Left ventricle myocardium superior (tissue), 1 donor: ENCODE measurements at regions not wholly inside any gene's neighbourhood (a gene's known extent, or its start where the extent isn't known, plus 50 kb on each side); places are given as distances from the start of the nearest gene placed in this dataset.

Source experiments
- ATAC-seq: fragments of 200-7000 bp; cut with Tn5 transposase; one replicate; pipeline ENCODE4 v1.9.1; 2020; ENCODE audit warnings: mild to moderate bottlenecking, moderate library complexity
- DNase-seq: peaks from one replicate; pipeline ENCODE4 v3.0.0-alpha.2; 2020
- intact Hi-C: fragments of 100-400 bp; cut with micrococcal nuclease; formaldehyde crosslinking; loops from one replicate; pipeline ENCODE4 v1.11.0; 2022
- donor health status: DM: no; HTN: yes; CAD: no; lungs with severe emphysema.

GRCh38 chr1:219527994-219528393 is 84.9 kb downstream of the ZC3H11B start:
- DNase-seq (no peak), ATAC-seq (no peak)
- intact Hi-C loops = no loop called here

GRCh38 chr1:219526074-219526473 is 86.8 kb downstream of the ZC3H11B start:
- intact Hi-C loops = no loop called here
- ATAC-seq (no peak), DNase-seq (no peak)

- no peak for ATAC-seq
- DNase-seq = no peak
- intact Hi-C loops = no loop called here
Measured at GRCh38 chr1:219523411-219523810, 89.5 kb downstream of the ZC3H11B start.

GRCh38 chr1:219521325-219521724 is 91.6 kb downstream of the ZC3H11B start:
- no peak for ATAC-seq
- intact Hi-C loops = no loop called here

GRCh38 chr1:219520241-219520640 is 92.7 kb downstream of the ZC3H11B start:
- ATAC-seq (no peak), DNase-seq (no peak)
- intact Hi-C loops = no loop called here

More at GRCh38 chr1:219521325-219521724, 91.6 kb downstream of the ZC3H11B start:
- DNase-seq = no peak

- intact Hi-C loops = no loop called here
- DNase-seq (no peak), ATAC-seq (no peak)
Measured at GRCh38 chr1:219518907-219519248, 94.0 kb downstream of the ZC3H11B start.

- intact Hi-C loops = no loop called here
- ATAC-seq (no peak), DNase-seq (no peak)
Measured at GRCh38 chr1:219518168-219518906, 94.6 kb downstream of the ZC3H11B start.

GRCh38 chr1:219517031-219517430 is 95.9 kb downstream of the ZC3H11B start:
- DNase-seq (no peak), ATAC-seq (no peak)
- intact Hi-C loops = no loop called here

- DNase-seq (no peak), ATAC-seq (peak; percentile 57)
- intact Hi-C loops = no loop called here
Measured at GRCh38 chr1:219514728-219515127, 98.2 kb downstream of the ZC3H11B start.

- intact Hi-C loops = no loop called here
- no peak for DNase-seq
- peak; percentile 47 for ATAC-seq
Measured at GRCh38 chr1:219507437-219507836, 105.5 kb downstream of the ZC3H11B start.

GRCh38 chr1:219506936-219507335 is 106.0 kb downstream of the ZC3H11B start:
- ATAC-seq = no peak
- intact Hi-C loops = no loop called here
- no peak for DNase-seq

GRCh38 chr1:219506473-219506899 is 106.4 kb downstream of the ZC3H11B start:
- DNase-seq (no peak), ATAC-seq (no peak)
- intact Hi-C loops = no loop called here

GRCh38 chr1:219505886-219506285 is 107.0 kb downstream of the ZC3H11B start:
- intact Hi-C loops = no loop called here
- ATAC-seq = no peak
- DNase-seq = no peak

- ATAC-seq = no peak
- intact Hi-C loops = no loop called here
Measured at GRCh38 chr1:219503604-219504003, 109.3 kb downstream of the ZC3H11B start.

GRCh38 chr1:219500327-219500897 is 112.5 kb downstream of the ZC3H11B start:
- intact Hi-C loops = no loop called here
- no peak for ATAC-seq

More at GRCh38 chr1:219503604-219504003, 109.3 kb downstream of the ZC3H11B start:
- no peak for DNase-seq

GRCh38 chr1:219498666-219499065 is 114.2 kb downstream of the ZC3H11B start:
- peak; percentile 57 for ATAC-seq
- intact Hi-C loops = no loop called here
- DNase-seq = no peak

More at GRCh38 chr1:219500327-219500897, 112.5 kb downstream of the ZC3H11B start:
- no peak for DNase-seq

- intact Hi-C loops = no loop called here
- DNase-seq (no peak), ATAC-seq (no peak)
Measured at GRCh38 chr1:219495737-219496408, 117.0 kb downstream of the ZC3H11B start.

- DNase-seq (no peak), ATAC-seq (no peak)
- intact Hi-C loops = no loop called here
Measured at GRCh38 chr1:219492717-219493116, 120.2 kb downstream of the ZC3H11B start.

GRCh38 chr1:219490566-219490965 is 122.3 kb downstream of the ZC3H11B start:
- DNase-seq (no peak), ATAC-seq (no peak)
- intact Hi-C loops = no loop called here

- no peak for ATAC-seq
- DNase-seq = no peak
- intact Hi-C loops = no loop called here
Measured at GRCh38 chr1:219489636-219490035, 123.3 kb downstream of the ZC3H11B start.

GRCh38 chr1:219488275-219488674 is 124.6 kb downstream of the ZC3H11B start:
- intact Hi-C loops = no loop called here
- DNase-seq = no peak
- no peak for ATAC-seq
